GM12875 (cell line): ENCODE measurements at regions not wholly inside any gene's neighbourhood (a gene's known extent, or its start where the extent isn't known, plus 50 kb on each side); places are given as distances from the start of the nearest gene placed in this dataset.

Experiments
- H3K4me3 ChIP-seq: one replicate; pipeline ENCODE4 v1.5.1; 2011; ENCODE audit warnings: low read depth, low read length, control low read depth
- CTCF ChIP-seq: IDR thresholded peaks from 2 replicates; pipeline ENCODE4 v1.5.1; 2011; ENCODE audit warnings: low read depth, mild to moderate bottlenecking, control low read depth, inconsistent platforms, low read length, moderate library complexity, borderline replicate concordance; ENCODE audit not compliant: insufficient read depth

GRCh38 chr2:8367833-8368232, 314.0 kb upstream of the ID2 start:
- no peak for TF ChIP-seq CTCF
- H3K4me3 ChIP-seq, result no peak overlapping the region

GRCh38 chr2:8368463-8368862, 313.4 kb upstream of the ID2 start:
- no peak overlapping the region for H3K4me3 ChIP-seq
- no peak for TF ChIP-seq CTCF

- TF ChIP-seq CTCF, result no peak
- no peak overlapping the region for H3K4me3 ChIP-seq
These were observed 312.3 kb upstream of the ID2 start for GRCh38 chr2:8369522-8369921.

GRCh38 chr2:8370258-8370802, 311.5 kb upstream of the ID2 start:
- TF ChIP-seq CTCF, result no peak
- no peak overlapping the region for H3K4me3 ChIP-seq

- no peak overlapping the region for H3K4me3 ChIP-seq
- no peak for TF ChIP-seq CTCF
These were observed 310.2 kb upstream of the ID2 start for GRCh38 chr2:8371653-8372052.

- no peak overlapping the region for H3K4me3 ChIP-seq
- no peak for TF ChIP-seq CTCF
These were observed 307.1 kb upstream of the ID2 start for GRCh38 chr2:8374782-8375181.

- H3K4me3 ChIP-seq, result no peak overlapping the region
- TF ChIP-seq CTCF, result no peak
These were observed 305.0 kb upstream of the ID2 start for GRCh38 chr2:8376603-8377410.
